ENCODE measurements at regions not wholly inside any gene's neighbourhood (a gene's known extent, or its start where the extent isn't known, plus 50 kb on each side); places are given as distances from the start of the nearest gene placed in this dataset.

DNA sequence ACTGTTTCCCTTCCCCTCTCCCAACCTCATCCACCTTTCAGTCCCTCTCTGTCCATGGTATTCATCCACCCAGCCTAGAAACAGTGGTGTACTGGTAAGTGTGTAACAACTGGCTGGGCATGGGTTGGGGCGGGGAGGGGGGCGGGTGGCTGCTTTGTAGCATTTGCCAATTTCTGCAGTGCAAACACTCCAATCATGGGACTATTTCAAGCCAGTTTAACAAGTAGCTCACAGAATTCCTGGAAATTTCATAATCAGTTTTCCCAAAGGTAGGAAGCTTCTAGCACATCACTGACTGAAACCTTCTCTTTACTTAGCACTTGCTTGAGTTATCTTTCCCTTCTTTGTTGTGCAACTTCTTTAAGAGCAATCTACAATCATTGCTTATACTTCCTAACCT, 100.8 kb upstream of the WASF3 start:
- FAIRE-seq = no peak

GRCh38 chr13:26457212-26457611, 100.3 kb upstream of the WASF3 start:
- FAIRE-seq = no peak
- DNase-seq (ENCODE audit: low spot score) = no peak

More for the DNA sequence above, 100.8 kb upstream of the WASF3 start:
- DNase-seq (ENCODE audit: low spot score) = no peak

- FAIRE-seq (no peak), DNase-seq (ENCODE audit: low spot score) (no peak)
Measured at GRCh38 chr13:26458196-26458749, 99.2 kb upstream of the WASF3 start.

- DNase-seq (ENCODE audit: low spot score) = no peak
- no peak for FAIRE-seq
Measured at GRCh38 chr13:26459276-26460131, 98.0 kb upstream of the WASF3 start.

DNA sequence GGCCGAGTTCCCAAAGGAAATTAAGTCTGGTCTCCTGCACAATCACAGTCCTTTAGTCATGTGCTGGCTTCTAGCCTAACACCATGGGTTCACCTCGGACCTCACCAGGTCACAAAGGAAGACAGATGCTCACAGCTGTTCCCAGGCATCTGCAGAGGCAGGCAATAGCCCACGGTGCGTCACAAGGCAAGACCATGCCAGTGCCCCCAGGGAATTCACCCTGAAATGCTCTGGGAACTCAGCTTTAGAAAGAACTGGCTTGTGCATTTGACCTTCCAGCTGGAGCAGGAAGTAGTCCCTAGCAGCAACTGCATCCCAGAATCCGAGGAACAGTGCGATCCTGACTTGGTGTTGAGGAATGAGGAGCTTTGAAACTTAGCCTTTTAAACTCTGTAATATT, 96.8 kb upstream of the WASF3 start:
- no peak for DNase-seq (ENCODE audit: low spot score)
- FAIRE-seq = no peak

DNA sequence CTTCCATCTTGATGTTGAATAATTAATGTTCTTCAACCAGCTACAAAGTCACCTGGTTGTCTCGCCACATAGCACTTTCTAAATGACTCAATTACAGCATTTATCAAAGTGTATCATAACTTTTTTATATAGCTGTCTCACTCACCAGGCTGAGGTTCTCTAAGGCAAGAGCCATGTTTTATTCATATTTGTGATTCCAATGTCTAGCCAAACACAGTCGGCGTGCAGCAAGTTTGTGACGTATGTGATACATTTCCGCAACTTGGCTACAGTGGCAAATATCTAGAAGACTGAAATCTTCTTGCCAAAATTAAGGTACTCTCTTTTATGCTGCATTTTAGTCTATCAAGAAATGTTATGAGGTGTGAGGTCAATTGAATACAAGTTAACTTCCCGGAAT, 94.2 kb upstream of the WASF3 start:
- DNase-seq (ENCODE audit: low spot score) = no peak
- FAIRE-seq = no peak

DNA sequence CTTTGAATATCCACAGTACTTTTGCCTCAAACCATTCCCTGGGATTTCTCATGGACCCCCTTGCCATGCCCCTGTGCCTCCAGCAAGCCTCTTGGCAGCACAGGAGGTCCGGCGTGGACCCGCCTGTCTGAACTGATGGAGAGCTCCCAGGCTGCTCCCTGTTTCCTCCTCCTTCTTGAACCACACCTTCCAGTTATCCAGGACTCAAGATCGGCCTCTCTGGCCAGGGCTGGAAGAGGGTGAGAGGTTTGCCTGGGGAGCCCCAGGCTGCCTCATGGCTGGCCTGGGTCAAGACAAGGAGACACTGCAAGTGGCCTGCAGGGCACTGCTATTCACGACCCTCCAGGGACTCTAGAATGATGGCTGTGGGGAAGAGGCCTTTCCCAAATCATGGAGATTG, 93.6 kb upstream of the WASF3 start:
- FAIRE-seq = no peak

DNA sequence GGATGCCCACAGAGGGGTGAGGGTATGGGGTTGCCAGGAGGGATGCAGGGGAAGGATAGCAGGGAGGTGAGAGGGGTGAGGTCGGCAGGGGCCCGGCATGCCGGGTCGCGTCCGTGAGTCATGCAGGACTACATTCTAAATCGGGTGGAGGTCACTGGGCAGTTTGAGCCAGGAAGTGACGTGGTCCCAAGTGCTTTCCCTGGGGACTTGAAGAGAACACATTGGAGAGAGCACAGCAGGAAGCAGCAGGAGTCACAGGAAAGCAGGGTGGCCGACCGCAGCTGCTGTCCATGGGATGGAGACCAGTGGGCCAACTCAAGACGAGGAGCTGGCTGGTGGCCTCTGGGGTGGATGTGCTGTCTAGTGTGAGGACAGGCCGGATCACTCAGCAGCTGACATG, 92.0 kb upstream of the WASF3 start:
- FAIRE-seq = no peak
- DNase-seq (ENCODE audit: low spot score) = no peak

More for the DNA sequence above, 93.6 kb upstream of the WASF3 start:
- DNase-seq (ENCODE audit: low spot score) = no peak

DNA sequence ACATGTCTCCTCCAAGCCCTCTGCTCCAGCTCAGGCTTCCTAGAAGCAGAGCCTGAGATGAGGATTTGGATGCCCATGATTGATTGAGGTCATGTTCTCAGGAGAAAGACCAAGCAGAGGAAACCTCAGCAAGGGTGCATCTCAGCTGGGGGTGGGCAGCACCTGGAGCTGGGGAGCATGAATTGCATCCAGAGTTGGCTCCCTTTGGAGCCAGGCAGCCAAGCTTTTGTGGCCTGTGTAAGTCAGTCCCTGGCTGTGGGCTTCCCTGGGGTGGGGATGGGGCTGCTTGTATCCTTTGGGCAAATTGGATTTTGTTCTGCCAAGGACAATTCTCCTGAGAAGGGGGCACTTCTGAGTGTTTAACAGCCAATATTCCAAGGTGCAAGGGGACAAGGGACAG, 91.5 kb upstream of the WASF3 start:
- DNase-seq (ENCODE audit: low spot score) (no peak), FAIRE-seq (no peak)

DNA sequence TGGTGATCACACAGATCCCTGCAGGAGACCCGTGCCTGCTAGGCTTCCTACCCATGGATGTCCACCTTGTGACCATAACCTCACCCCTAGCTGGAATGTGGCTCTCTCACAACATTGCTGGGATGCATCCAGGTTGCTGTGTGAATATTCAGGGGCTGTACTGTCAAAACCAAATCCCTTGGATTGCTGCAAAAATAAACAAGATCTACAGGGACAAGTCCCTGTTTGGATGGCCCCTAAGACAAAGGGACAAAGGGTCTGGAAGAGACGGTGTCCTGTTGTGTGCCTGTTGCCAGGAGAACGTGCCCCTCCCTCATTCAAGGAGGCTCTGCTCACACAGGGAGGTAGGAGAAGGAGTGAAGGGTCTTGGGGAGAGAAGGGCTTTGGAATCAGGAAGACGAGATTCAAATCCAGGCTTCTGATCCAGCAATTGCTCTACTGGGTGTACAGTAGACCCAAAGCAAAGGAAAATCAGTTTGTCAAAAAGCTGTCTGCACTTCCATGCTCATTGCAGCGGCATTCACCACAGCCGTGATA, 89.2 kb upstream of the WASF3 start:
- FAIRE-seq = no peak
- DNase-seq (ENCODE audit: low spot score) = no peak

DNA sequence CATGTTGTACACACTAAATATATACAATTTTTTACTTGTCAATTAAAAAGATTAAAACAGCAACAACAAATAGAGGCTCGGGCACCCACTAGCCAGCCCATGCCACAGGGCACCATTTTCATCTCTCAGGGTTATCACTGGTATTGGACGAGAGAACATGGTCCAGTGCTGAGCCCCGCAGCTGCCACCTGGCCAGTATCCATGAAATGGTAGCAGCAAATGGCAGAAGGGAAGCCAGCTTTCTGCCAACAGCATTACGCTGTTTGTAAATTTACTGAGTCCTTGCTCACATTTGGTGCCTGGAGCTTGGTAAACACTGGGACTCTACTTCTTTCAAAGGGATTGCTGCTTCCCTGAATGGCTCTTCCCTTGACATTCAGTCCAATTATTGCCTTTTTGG, 87.9 kb upstream of the WASF3 start:
- no peak for FAIRE-seq
- DNase-seq (ENCODE audit: low spot score) = no peak

DNA sequence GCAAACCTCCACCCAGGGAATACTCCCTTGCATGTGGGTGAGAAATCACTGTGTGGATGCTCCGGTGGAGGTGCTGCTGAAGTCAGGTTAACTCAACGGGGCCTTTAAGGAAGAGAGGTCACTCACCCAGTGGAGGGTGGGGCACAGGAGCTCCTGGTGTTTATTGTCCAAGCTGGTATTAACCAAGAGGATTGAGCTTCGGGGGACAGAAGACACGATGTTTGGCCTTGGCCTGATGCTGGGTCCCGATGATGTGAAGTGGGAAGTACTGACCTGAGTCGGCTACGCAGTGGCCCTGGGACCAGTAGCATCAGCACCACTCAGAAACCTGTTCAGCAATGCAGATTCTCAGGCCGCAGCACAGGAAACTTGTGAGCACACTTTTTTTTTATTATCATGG, 85.7 kb upstream of the WASF3 start:
- FAIRE-seq (no peak), DNase-seq (ENCODE audit: low spot score) (no peak)

DNA sequence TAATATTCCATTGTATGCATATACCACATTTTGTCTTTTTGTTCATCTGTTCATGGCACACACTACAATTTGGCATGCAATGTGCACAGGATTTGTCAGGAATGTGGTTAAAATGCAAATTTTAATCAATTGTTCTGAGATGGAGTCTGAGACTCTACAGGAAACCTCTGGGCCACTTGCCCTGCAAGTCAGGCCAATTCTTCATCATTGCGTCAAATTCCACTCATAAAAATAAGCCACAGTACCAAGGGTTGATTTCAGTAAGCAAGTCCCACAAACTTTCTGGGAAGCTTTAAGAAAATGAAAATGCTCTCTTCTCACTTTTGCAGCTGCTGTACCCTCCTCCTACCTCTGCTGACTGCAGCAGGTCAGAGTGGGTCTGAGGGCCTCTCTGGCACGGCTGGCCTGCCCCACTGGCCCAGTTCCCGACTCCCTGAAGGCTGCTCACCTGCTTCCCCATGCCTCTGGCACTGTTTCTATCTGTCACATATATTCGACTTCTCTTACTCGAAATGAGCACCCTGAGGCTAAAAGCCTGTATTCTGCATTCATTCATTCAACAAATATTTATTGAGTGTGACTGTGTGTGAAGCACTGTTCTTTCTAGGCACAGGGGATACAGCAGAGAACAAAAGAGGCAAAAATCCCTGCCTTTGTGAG, 83.8 kb upstream of the WASF3 start:
- FAIRE-seq (no peak), DNase-seq (ENCODE audit: low spot score) (no peak)

- FAIRE-seq (no peak), DNase-seq (ENCODE audit: low spot score) (no peak)
Measured at GRCh38 chr13:26474286-26474685, 83.2 kb upstream of the WASF3 start.

DNA sequence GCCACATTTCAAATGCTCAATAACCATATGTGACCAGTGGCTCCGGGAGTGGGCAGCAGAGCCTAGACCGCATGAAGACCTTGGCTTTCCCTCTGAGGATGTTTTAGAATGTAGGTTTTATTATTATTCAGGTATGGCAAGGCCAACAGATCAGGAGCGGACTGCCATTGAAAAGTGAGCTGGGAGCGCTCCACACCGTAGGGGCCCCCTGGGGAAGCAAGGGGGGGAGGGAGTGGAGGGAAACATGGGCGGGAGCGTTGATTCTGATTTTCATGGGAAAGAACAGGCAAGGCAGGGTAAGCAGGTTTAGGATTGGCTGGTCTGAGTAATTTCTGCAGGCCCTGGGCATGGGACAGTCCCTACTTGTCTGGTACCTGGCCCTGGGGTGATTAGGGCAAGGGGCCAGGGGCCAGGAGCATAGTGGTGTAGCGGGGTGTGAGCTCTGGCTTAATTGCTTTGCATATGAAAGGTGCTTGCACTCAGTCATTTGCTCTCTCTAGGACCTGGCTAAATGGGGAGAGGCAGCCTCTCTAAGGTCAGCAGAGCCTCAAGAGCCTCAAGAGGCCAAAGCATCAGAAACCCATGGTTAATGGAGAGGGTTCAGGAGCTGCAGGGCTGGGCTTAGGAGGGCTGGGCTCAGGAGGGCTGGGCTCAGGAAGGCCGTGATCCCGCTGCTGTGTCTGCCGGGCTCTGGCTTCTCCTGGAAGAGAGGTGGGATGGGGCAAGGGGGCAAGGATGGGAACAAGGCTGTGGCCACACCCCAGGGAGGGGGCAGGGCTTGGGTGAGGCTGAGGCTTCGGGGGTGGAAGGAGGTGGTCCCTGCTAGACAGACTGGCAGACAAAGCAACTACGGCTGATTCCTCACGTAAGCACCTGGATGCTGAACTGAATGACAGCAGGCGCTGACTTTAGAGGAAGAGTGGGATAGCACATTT, 82.0 kb upstream of the WASF3 start:
- no peak for FAIRE-seq
- DNase-seq (ENCODE audit: low spot score) = no peak

GRCh38 chr13:26476111-26476781, 81.2 kb upstream of the WASF3 start:
- no peak for FAIRE-seq
- no peak for DNase-seq (ENCODE audit: low spot score)

DNA sequence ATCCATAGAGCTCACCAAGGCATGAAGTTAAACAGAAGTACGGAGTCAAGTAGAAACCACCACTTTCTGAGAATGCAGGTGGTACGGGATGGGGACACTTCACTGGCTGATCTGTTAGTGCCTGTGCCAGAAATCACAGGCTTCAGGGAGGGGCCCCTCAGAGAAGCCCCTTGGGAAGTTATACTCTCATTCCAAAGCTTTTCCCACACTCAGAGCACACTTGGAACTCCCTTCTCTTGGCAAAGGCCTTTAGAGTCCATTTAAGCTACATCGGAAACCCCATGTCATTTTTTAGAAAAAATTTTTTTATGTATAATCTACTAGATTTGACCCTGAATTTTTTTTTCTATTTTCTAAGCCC, 80.7 kb upstream of the WASF3 start:
- DNase-seq (ENCODE audit: low spot score) (no peak), FAIRE-seq (no peak)

DNA sequence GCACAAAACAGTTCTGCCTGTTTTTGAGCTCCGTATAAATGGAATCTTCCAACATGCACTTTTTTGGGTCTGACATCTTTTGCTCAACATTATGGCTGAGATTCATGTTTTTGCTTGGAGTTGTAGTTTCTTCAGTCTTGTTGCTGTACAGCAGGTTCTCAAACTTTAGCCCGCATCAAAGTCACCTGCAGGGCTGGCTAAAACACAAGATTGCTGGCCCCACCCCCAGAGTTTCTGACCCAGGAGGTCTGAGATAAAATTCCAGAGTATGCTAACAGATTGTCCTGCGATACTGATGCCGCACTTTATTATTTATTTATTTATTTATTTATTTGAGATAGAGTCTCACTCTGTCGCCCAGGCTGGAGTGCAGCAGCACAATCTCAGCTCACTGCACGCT, 79.8 kb upstream of the WASF3 start:
- FAIRE-seq (no peak), DNase-seq (ENCODE audit: low spot score) (no peak)

- FAIRE-seq = no peak
- DNase-seq (ENCODE audit: low spot score) = no peak
Measured at GRCh38 chr13:26480246-26480855, 77.1 kb upstream of the WASF3 start.

- FAIRE-seq = no peak
- peak; percentile 59 for DNase-seq (ENCODE audit: low spot score)
Measured at GRCh38 chr13:26482451-26483197, 74.9 kb upstream of the WASF3 start.
